Heart left ventricle (tissue), 13 donors: ENCODE measurements at regions not wholly inside any gene's neighbourhood (a gene's known extent, or its start where the extent isn't known, plus 50 kb on each side); places are given as distances from the start of the nearest gene placed in this dataset.

ENCODE experiments used
- POLR2A ChIP-seq, 2 donors: fragments of 450-650 bp; IDR thresholded peaks; one replicate each; pipeline ENCODE4 v1.6.1; 2017; ENCODE audit warnings: antibody characterized with exemption in 2 of 2, mild to moderate bottlenecking in 2 of 2, moderate library complexity in 2 of 2
- TF ChIP-seq, protein P1 (sequence below), 12 donors: fragments of 200-600 bp; sonication (generic) in 4 of 12; IDR thresholded peaks; one replicate each; pipeline versions ENCODE4 v1.5.0 to v1.8.0; 2018 to 2022; ENCODE audit warnings: antibody characterized with exemption in 12 of 12, mild to moderate bottlenecking in 5 of 12
- donor health status: ischemic (EF 13 %, LVEDD 7.1; RV severe dilation, severe dysfunction).
- donor health status: DM: no; HTN: yes; CAD: no.
- donor health status: DM: no; HTN: no; CAD: no.
- donor health status: ischemic (EF 25% LVEDD 6.9; RV normal size, moderate dysfunction).
- donor health status: ischemic (EF 25% LVEDD 5.7; RV mildly dilated, moderate dysfunction).
- donor health status: ischemic (EF 35%, LVEDD 5.7; RV mildly dilated, moderate dysfunction).
- donor health status: nonischemic (EF 11% LVEDD 7.7; RV severe dilation, severe dysfunction).
- donor health status: DM: yes; HTN: yes; CAD: no.
- donor health status: PGD.
- donor health status: ischemic (EF 29% LVEDD 5.4; RV normal size, mild dysfunction).
- donor health status: nonischemic (EF 23%, LVEDD 6.1; RV moderate dilation, normal function).

DNA sequence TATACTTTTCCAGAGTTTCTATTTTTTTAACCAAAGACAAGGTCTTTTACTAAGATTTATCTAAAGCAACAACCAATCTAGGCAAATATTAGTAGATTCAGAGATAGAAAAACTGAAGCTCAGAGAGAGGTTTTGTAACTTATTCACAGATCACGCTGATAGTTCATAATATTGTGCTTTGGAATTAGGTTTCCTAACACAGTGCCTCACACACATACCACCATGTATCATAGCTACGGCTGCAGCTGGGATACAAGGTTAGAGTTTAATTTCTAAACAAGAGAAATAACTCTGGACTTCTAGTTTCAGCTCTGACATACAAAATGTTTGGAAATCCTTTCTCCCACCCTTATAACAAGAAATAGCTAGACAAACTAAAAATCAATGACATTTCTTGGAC is 565.7 kb downstream of the PYDC2 start:
- TF ChIP-seq, protein P1, sequence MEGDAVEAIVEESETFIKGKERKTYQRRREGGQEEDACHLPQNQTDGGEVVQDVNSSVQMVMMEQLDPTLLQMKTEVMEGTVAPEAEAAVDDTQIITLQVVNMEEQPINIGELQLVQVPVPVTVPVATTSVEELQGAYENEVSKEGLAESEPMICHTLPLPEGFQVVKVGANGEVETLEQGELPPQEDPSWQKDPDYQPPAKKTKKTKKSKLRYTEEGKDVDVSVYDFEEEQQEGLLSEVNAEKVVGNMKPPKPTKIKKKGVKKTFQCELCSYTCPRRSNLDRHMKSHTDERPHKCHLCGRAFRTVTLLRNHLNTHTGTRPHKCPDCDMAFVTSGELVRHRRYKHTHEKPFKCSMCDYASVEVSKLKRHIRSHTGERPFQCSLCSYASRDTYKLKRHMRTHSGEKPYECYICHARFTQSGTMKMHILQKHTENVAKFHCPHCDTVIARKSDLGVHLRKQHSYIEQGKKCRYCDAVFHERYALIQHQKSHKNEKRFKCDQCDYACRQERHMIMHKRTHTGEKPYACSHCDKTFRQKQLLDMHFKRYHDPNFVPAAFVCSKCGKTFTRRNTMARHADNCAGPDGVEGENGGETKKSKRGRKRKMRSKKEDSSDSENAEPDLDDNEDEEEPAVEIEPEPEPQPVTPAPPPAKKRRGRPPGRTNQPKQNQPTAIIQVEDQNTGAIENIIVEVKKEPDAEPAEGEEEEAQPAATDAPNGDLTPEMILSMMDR (IDR thresholded peaks at IDR 0.05) = no peak
- no peak for TF ChIP-seq POLR2A (IDR thresholded peaks at IDR 0.05)
